ENCODE measurements at regions not wholly inside any gene's neighbourhood (a gene's known extent, or its start where the extent isn't known, plus 50 kb on each side); places are given as distances from the start of the nearest gene placed in this dataset.

DNA sequence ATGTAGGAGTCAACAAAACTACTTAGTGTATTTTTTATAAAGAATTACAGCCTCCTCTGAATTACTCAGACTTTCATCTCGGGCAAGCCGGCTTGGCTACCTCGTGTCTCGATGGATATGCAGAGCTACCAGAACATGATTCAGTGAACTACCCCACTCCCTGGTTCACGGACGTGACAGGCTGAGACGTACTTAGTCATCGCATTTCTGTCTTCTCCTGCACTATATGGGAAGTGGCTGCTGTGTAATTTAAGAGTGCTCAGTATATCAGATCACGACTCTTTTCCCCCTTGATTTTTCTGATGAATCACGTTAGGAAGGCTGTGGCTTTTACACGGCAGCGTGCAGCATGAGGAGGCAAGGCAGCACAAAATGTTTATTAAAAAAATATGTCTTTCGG is 302.7 kb upstream of the ZFP64 start:
- Histone ChIP-seq H3K4me3 (replicated peaks in 1 of 2; ENCODE audit: low read depth in 1 of 2, low read length in 2 of 2) (no peak overlapping the region), H3K9me3 (ENCODE audit: control insufficient read depth in 1 of 2, insufficient read depth in 1 of 2, low read depth in 1 of 2, low read length in 2 of 2) (peaks cover 0 to 3% of the 10 kb centered on the region in 2 experiments; a peak in 1 of 4 replicates), H3K79me2 (ENCODE audit: insufficient read depth, low read length) (no peaks in the 10 kb centered on the region), H3K4me2 (ENCODE audit: low read length) (no peak overlapping the region), H3K4me1 (ENCODE audit: control insufficient read depth in 1 of 2, insufficient read depth in 2 of 2, low read length in 2 of 2) (no peaks in the 10 kb centered on the region), H3K27me3 (ENCODE audit: insufficient read depth, low read length) (no peaks in the 10 kb centered on the region), H3K27ac (ENCODE audit: low read depth, low read length) (no peak overlapping the region), H2AFZ (ENCODE audit: low read depth, low read length, poor library complexity, severe bottlenecking) (no peak overlapping the region), H3K9me2 (ENCODE audit: insufficient read depth) (no peaks in the 10 kb centered on the region), H3K9ac (ENCODE audit: low read length) (no peak overlapping the region), H4K20me1 (ENCODE audit: insufficient read depth) (no peaks in the 10 kb centered on the region), H3K36me3 (ENCODE audit: control insufficient read depth in 1 of 2, insufficient read depth in 2 of 2, low read length in 2 of 2) (no peaks in the 10 kb centered on the region)
- ChIA-PET CTCF (no interaction called here), RAD21 (ENCODE audit: low non-redundant PET in 1 of 2, low total read pairs in 2 of 2, uncharacterized antibody in 2 of 2, unreplicated experiment in 2 of 2) (no interaction called here), POLR2A (no interaction called here)
- DNase-seq (ENCODE audit: low read depth, low spot score): no peak
- BruUV-seq (replicated peaks): no TSS peak
- no peak for ATAC-seq
- intact Hi-C loops (cut with micrococcal nuclease): no loop called here
- TF ChIP-seq CBX3 (IDR thresholded peaks at IDR 0.05; ENCODE audit: low read depth) (no peak), SRF (IDR thresholded peaks at IDR 0.05; ENCODE audit: low read depth) (no peak), SP1 (IDR thresholded peaks at IDR 0.05; ENCODE audit: low read depth) (no peak), TCF7L2 (IDR thresholded peaks at IDR 0.05; ENCODE audit: borderline replicate concordance, extremely low read depth, insufficient read depth, insufficient read length) (no peak)
- TF ChIP-seq, protein P1, sequence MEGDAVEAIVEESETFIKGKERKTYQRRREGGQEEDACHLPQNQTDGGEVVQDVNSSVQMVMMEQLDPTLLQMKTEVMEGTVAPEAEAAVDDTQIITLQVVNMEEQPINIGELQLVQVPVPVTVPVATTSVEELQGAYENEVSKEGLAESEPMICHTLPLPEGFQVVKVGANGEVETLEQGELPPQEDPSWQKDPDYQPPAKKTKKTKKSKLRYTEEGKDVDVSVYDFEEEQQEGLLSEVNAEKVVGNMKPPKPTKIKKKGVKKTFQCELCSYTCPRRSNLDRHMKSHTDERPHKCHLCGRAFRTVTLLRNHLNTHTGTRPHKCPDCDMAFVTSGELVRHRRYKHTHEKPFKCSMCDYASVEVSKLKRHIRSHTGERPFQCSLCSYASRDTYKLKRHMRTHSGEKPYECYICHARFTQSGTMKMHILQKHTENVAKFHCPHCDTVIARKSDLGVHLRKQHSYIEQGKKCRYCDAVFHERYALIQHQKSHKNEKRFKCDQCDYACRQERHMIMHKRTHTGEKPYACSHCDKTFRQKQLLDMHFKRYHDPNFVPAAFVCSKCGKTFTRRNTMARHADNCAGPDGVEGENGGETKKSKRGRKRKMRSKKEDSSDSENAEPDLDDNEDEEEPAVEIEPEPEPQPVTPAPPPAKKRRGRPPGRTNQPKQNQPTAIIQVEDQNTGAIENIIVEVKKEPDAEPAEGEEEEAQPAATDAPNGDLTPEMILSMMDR (IDR thresholded peaks at IDR 0.05 in 2 of 3, conservative IDR thresholded peaks at IDR 0.05 in 1 of 3; ENCODE audit: borderline replicate concordance in 1 of 3, insufficient read depth in 1 of 3, low read depth in 2 of 3, low read length in 2 of 3): no peak

DNA sequence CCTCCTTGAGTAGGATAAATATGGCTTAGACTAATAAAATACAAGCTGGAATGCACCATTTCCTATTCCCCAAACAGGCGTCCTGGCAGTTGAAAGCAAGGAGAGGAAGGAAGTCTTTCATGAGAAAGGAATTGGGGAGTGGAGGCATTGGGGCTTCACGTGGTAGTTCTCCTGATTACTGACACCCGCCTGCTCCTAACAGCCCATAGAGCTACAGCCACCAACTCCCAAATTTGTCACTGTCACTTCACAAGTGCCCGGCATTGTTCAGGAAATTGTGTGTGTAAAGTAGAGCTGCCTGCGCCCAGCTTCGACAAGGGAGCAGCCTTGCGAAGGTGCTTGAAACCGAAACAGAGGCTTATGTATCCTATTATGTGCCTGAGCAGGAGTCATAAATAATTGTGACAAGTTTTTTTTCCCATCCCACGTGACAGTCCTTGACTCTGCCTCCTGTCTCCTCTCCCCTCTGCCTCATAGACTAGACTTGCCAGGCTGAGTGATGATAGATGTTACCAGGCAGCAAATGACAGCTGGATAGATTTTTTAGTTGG is 301.7 kb upstream of the ZFP64 start:
- DNase-seq (ENCODE audit: low read depth, low spot score): no peak
- TF ChIP-seq ZFX (IDR thresholded peaks at IDR 0.05): no peak
- TF ChIP-seq, protein P1 (IDR thresholded peaks at IDR 0.05 in 2 of 3, conservative IDR thresholded peaks at IDR 0.05 in 1 of 3; ENCODE audit: borderline replicate concordance in 1 of 3, insufficient read depth in 1 of 3, low read depth in 2 of 3, low read length in 2 of 3): no peak
- TF ChIP-seq, protein P2, sequence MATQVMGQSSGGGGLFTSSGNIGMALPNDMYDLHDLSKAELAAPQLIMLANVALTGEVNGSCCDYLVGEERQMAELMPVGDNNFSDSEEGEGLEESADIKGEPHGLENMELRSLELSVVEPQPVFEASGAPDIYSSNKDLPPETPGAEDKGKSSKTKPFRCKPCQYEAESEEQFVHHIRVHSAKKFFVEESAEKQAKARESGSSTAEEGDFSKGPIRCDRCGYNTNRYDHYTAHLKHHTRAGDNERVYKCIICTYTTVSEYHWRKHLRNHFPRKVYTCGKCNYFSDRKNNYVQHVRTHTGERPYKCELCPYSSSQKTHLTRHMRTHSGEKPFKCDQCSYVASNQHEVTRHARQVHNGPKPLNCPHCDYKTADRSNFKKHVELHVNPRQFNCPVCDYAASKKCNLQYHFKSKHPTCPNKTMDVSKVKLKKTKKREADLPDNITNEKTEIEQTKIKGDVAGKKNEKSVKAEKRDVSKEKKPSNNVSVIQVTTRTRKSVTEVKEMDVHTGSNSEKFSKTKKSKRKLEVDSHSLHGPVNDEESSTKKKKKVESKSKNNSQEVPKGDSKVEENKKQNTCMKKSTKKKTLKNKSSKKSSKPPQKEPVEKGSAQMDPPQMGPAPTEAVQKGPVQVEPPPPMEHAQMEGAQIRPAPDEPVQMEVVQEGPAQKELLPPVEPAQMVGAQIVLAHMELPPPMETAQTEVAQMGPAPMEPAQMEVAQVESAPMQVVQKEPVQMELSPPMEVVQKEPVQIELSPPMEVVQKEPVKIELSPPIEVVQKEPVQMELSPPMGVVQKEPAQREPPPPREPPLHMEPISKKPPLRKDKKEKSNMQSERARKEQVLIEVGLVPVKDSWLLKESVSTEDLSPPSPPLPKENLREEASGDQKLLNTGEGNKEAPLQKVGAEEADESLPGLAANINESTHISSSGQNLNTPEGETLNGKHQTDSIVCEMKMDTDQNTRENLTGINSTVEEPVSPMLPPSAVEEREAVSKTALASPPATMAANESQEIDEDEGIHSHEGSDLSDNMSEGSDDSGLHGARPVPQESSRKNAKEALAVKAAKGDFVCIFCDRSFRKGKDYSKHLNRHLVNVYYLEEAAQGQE (IDR thresholded peaks at IDR 0.05; ENCODE audit: low read depth): no peak
- TF ChIP-seq EZH2phosphoT487 (IDR thresholded peaks at IDR 0.05; ENCODE audit: borderline replicate concordance): no peak
- TF ChIP-seq JUND (IDR thresholded peaks at IDR 0.05): no peak

More for the DNA sequence above, 301.7 kb upstream of the ZFP64 start:
- H3K4me1 ChIP-seq (ENCODE audit: control insufficient read depth in 1 of 2, insufficient read depth in 2 of 2, low read length in 2 of 2): no peaks in the 10 kb centered on the region
- no peaks in the 10 kb centered on the region for H3K36me3 ChIP-seq (ENCODE audit: control insufficient read depth in 1 of 2, insufficient read depth in 2 of 2, low read length in 2 of 2)
- intact Hi-C loops (cut with micrococcal nuclease): no loop called here
- no peak overlapping the region for H2AFZ ChIP-seq (ENCODE audit: low read depth, low read length, poor library complexity, severe bottlenecking)
- peaks cover 0 to 3% of the 10 kb centered on the region in 2 experiments; a peak in 1 of 4 replicates for H3K9me3 ChIP-seq (ENCODE audit: control insufficient read depth in 1 of 2, insufficient read depth in 1 of 2, low read depth in 1 of 2, low read length in 2 of 2)
- H3K27ac ChIP-seq (ENCODE audit: low read depth, low read length): no peak overlapping the region
- ChIA-PET RAD21 (ENCODE audit: low non-redundant PET in 1 of 2, low total read pairs in 2 of 2, uncharacterized antibody in 2 of 2, unreplicated experiment in 2 of 2) (no interaction called here), CTCF (no interaction called here), POLR2A (no interaction called here)
- H3K9ac ChIP-seq (ENCODE audit: low read length): no peak overlapping the region
- no peaks in the 10 kb centered on the region for H4K20me1 ChIP-seq (ENCODE audit: insufficient read depth)
- no peaks in the 10 kb centered on the region for H3K79me2 ChIP-seq (ENCODE audit: insufficient read depth, low read length)
- no peak for ATAC-seq
- H3K4me3 ChIP-seq (replicated peaks in 1 of 2; ENCODE audit: low read depth in 1 of 2, low read length in 2 of 2): no peak overlapping the region
- H3K4me2 ChIP-seq (ENCODE audit: low read length): no peak overlapping the region
- H3K27me3 ChIP-seq (ENCODE audit: insufficient read depth, low read length): no peaks in the 10 kb centered on the region
- no peaks in the 10 kb centered on the region for H3K9me2 ChIP-seq (ENCODE audit: insufficient read depth)
- no TSS peak for BruUV-seq (replicated peaks)

Data from HCT116 (cell line).